PC-3 (cell line): ENCODE measurements at regions not wholly inside any gene's neighbourhood (a gene's known extent, or its start where the extent isn't known, plus 50 kb on each side); places are given as distances from the start of the nearest gene placed in this dataset.
A peak's percentile ranks its signal among the peaks of the same experiment; 100 is the strongest.

Source experiments
- ATAC-seq: fragments of 200-7000 bp; cut with Tn5 transposase; 2 replicates; pipeline ENCODE4 v1.9.1; 2020; ENCODE audit warnings: mild to moderate bottlenecking, moderate library complexity
- BruUV-seq: library from RNA; stranded (reverse); fragments of 400-500 nt; replicated peaks from 2 replicates; lab custom pipeline; 2021; lab: Mats Ljungman, UMichigan
- CTCF ChIA-PET: fragments of 300-600 bp; sonication (Branson Sonifier 250); formaldehyde crosslinking; loops from one replicate; lab custom pipeline; 2022; ENCODE audit warnings: antibody characterized with exemption; lab: Charles Lee
- POLR2A ChIA-PET: fragments of 300-600 bp; sonication (Branson Sonifier 250); formaldehyde crosslinking; loops from one replicate; lab custom pipeline; 2022; ENCODE audit warnings: antibody characterized with exemption; ENCODE audit not compliant: unreplicated experiment; lab: Charles Lee
- DNase-seq: peaks from one replicate; pipeline ENCODE4 v3.0.0-alpha.2; 2015
- H2AFZ ChIP-seq: fragments of 300-600 bp; sonication (generic); 2 replicates; pipeline ENCODE4 v1.6.0; 2016; ENCODE audit warnings: antibody characterized with exemption, low read length
- H3F3A ChIP-seq: fragments of 300-600 bp; sonication (generic); one replicate; pipeline ENCODE4 v1.6.0; 2017; ENCODE audit warnings: antibody characterized with exemption, low read length, control low read depth, mild to moderate bottlenecking; ENCODE audit not compliant: unreplicated experiment
- H3K27ac ChIP-seq: fragments of 300-600 bp; sonication (generic); 2 replicates; pipeline ENCODE4 v1.5.1; 2016; ENCODE audit warnings: mild to moderate bottlenecking, low read length
- H3K27me3 ChIP-seq: fragments of 300-600 bp; sonication (generic); 2 replicates; pipeline ENCODE4 v1.6.1; 2016; ENCODE audit warnings: low read length, mixed read lengths
- H3K36me3 ChIP-seq: fragments of 300-600 bp; sonication (generic); 2 replicates; pipeline ENCODE4 v1.6.1; 2016; ENCODE audit warnings: low read depth, mixed run types, low read length, mixed read lengths
- H3K4me1 ChIP-seq: fragments of 300-600 bp; sonication (generic); 2 replicates; pipeline ENCODE4 v1.5.1; 2016; ENCODE audit warnings: low read length; ENCODE audit not compliant: insufficient read depth
- H3K4me2 ChIP-seq: fragments of 300-600 bp; sonication (generic); 2 replicates; pipeline ENCODE4 v1.6.0; 2016; ENCODE audit warnings: low read length
- H3K4me3 ChIP-seq: fragments of 300-600 bp; sonication (generic); 2 replicates; pipeline ENCODE4 v1.5.1; 2016; ENCODE audit warnings: mild to moderate bottlenecking, low read length, mixed read lengths
- H3K79me2 ChIP-seq: fragments of 300-600 bp; sonication (generic); 2 replicates; pipeline ENCODE4 v1.6.1; 2017; ENCODE audit warnings: low read length, mixed read lengths
- H3K9ac ChIP-seq: fragments of 300-600 bp; sonication (generic); 2 replicates; pipeline ENCODE4 v1.6.0; 2016; ENCODE audit warnings: mild to moderate bottlenecking, low read length
- H3K9me2 ChIP-seq: fragments of 300-600 bp; sonication (generic); replicated peaks from 2 replicates; pipeline ENCODE4 v1.6.1; 2016; ENCODE audit warnings: mixed run types, low read length, mixed read lengths
- H3K9me3 ChIP-seq: fragments of 300-600 bp; sonication (generic); 2 replicates; pipeline ENCODE4 v1.6.1; 2016; ENCODE audit warnings: low read length, mixed read lengths
- H4K20me1 ChIP-seq: fragments of 300-600 bp; sonication (generic); 2 replicates; pipeline ENCODE4 v1.6.1; 2016; ENCODE audit warnings: low read length, mixed read lengths
- CTCF ChIP-seq: fragments of 300-600 bp; sonication (generic); conservative IDR thresholded peaks from 2 replicates; pipeline ENCODE4 v1.5.1; 2017; ENCODE audit warnings: antibody characterized with exemption, low read depth, mild to moderate bottlenecking, low read length
- EZH2 ChIP-seq: fragments of 300-600 bp; sonication (generic); IDR thresholded peaks from one replicate; pipeline ENCODE4 v1.6.1; 2017; ENCODE audit warnings: antibody characterized with exemption, mild to moderate bottlenecking, low read length; ENCODE audit not compliant: unreplicated experiment
- EZH2phosphoT487 ChIP-seq: fragments of 300-600 bp; sonication (generic); IDR thresholded peaks from 2 replicates; pipeline ENCODE4 v1.6.1; 2018; ENCODE audit warnings: mild to moderate bottlenecking, antibody characterized with exemption, low read length, borderline replicate concordance
- intact Hi-C: fragments of 100-400 bp; cut with micrococcal nuclease; formaldehyde crosslinking; loops from 2 replicates; pipeline ENCODE4 v1.9.0; 2023

- Histone ChIP-seq H3K4me1 (no peaks in the 10 kb centered on the region), H4K20me1 (no peaks in the 10 kb centered on the region), H3K4me2 (no peak overlapping the region), H3F3A (no peaks in the 10 kb centered on the region), H2AFZ (no peak overlapping the region), H3K9ac (no peak overlapping the region), H3K4me3 (no peak overlapping the region), H3K27ac (no peak overlapping the region), H3K79me2 (no peaks in the 10 kb centered on the region), H3K9me2 (no peaks in the 10 kb centered on the region), H3K9me3 (no peaks in the 10 kb centered on the region), H3K27me3 (peaks cover 12% of the 10 kb centered on the region; the same call in 1 of the 2 replicates), H3K36me3 (no peaks in the 10 kb centered on the region)
- ATAC-seq: no peak
- ChIA-PET POLR2A (no interaction called here), CTCF (no interaction called here)
- intact Hi-C loops: no loop called here
- BruUV-seq: no TSS peak
- DNase-seq: no peak
- TF ChIP-seq CTCF (no peak), EZH2 (no peak), EZH2phosphoT487 (no peak)
Observed at GRCh38 chr13:79149210-79149609, 256.8 kb downstream of the RBM26 start.

- no peak overlapping the region for H3K27ac ChIP-seq
- H3K27me3 ChIP-seq: peaks cover 40% of the 10 kb centered on the region; the same call in 1 of the 2 replicates
- no peak for ATAC-seq
- no peak overlapping the region for H3K4me2 ChIP-seq
- no peaks in the 10 kb centered on the region for H3K79me2 ChIP-seq
- CTCF ChIA-PET: no interaction called here
- no peaks in the 10 kb centered on the region for H3K9me2 ChIP-seq
- H4K20me1 ChIP-seq: no peaks in the 10 kb centered on the region
- BruUV-seq: no TSS peak
- DNase-seq: no peak
- H3K9me3 ChIP-seq: no peaks in the 10 kb centered on the region
- no peaks in the 10 kb centered on the region for H3K36me3 ChIP-seq
- POLR2A ChIA-PET: no interaction called here
- H3K9ac ChIP-seq: no peak overlapping the region
- TF ChIP-seq EZH2phosphoT487 (no peak), CTCF (no peak), EZH2 (no peak)
- H3K4me1 ChIP-seq: no peaks in the 10 kb centered on the region
- intact Hi-C loops: no loop called here
- no peak overlapping the region for H2AFZ ChIP-seq
- no peak overlapping the region for H3K4me3 ChIP-seq
- H3F3A ChIP-seq: no peaks in the 10 kb centered on the region
Observed at GRCh38 chr13:79141082-79141481, 265.0 kb downstream of the RBM26 start.

GRCh38 chr13:79128158-79128557 lies 277.9 kb downstream of the RBM26 start:
- ATAC-seq (peak; percentile 46; the same call in 1 of the 2 replicates), DNase-seq (peak; percentile 76)
- Histone ChIP-seq H4K20me1 (no peaks in the 10 kb centered on the region), H3K36me3 (no peaks in the 10 kb centered on the region), H3K4me2 (0 out of 2 replicates have a peak overlapping the region, but pooled peaks have one; percentile 39), H3K79me2 (no peaks in the 10 kb centered on the region), H3K4me3 (no peak overlapping the region), H3K27ac (no peak overlapping the region), H3K9me2 (no peaks in the 10 kb centered on the region), H3K9me3 (no peaks in the 10 kb centered on the region), H3K9ac (no peak overlapping the region), H3K27me3 (peaks cover 15% of the 10 kb centered on the region), H3K4me1 (no peaks in the 10 kb centered on the region), H3F3A (no peaks in the 10 kb centered on the region), H2AFZ (no peak overlapping the region)
- ChIA-PET POLR2A (no interaction called here), CTCF (no interaction called here)
- intact Hi-C loops: no loop called here
- BruUV-seq: no TSS peak
- TF ChIP-seq EZH2phosphoT487 (no peak), CTCF (no peak), EZH2 (no peak)
